Rectal smooth muscle tissue (tissue), 1 donor: ENCODE measurements at regions not wholly inside any gene's neighbourhood (a gene's known extent, or its start where the extent isn't known, plus 50 kb on each side); places are given as distances from the start of the nearest gene placed in this dataset.

ENCODE experiments used
- H3K27ac ChIP-seq: one replicate; pipeline ENCODE4 v1.7.0; 2013; ENCODE audit warnings: low read depth, low read length, inconsistent platforms
- H3K27me3 ChIP-seq: one replicate; pipeline ENCODE4 v1.7.0; 2013; ENCODE audit warnings: low read length; ENCODE audit not compliant: control insufficient read depth, insufficient read depth
- H3K36me3 ChIP-seq: one replicate; pipeline ENCODE4 v1.7.0; 2013; ENCODE audit warnings: low read length; ENCODE audit not compliant: control insufficient read depth, insufficient read depth
- H3K4me1 ChIP-seq: one replicate; pipeline ENCODE4 v1.7.0; 2013; ENCODE audit warnings: low read length; ENCODE audit not compliant: control insufficient read depth, insufficient read depth
- H3K4me3 ChIP-seq: one replicate; pipeline ENCODE4 v1.7.0; 2013; ENCODE audit warnings: low read length
- H3K9ac ChIP-seq: one replicate; pipeline ENCODE4 v1.7.0; 2013; ENCODE audit warnings: low read length

- Histone ChIP-seq H3K27ac (no peak overlapping the region), H3K4me3 (no peak overlapping the region), H3K36me3 (no peaks in the 10 kb centered on the region), H3K4me1 (no peaks in the 10 kb centered on the region), H3K9ac (no peak overlapping the region), H3K27me3 (no peaks in the 10 kb centered on the region)
Observed at GRCh38 chr7:136807598-136807997, 60.9 kb upstream of the CHRM2 start.

DNA sequence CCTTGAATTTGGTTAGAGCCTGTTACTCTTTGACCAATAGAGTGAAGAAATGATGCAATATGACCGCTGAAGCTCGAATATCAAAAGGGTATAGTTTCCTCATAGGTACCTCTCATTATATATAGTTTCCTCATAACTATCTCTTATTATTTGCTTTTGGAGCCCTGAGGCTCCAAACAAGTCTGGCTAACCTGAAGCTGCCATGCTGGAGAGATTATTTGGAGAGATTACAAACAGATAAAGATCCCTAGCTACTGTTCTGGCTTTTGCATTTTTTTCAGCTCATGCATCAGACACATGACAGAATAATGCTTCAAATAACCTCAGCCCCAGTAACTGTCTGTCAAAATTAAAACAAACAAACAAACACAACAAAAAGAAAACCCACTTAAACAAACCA lies 65.4 kb upstream of the CHRM2 start:
- Histone ChIP-seq H3K27me3 (no peaks in the 10 kb centered on the region), H3K36me3 (no peaks in the 10 kb centered on the region), H3K4me1 (no peaks in the 10 kb centered on the region), H3K27ac (no peak overlapping the region), H3K4me3 (no peak overlapping the region), H3K9ac (no peak overlapping the region)

DNA sequence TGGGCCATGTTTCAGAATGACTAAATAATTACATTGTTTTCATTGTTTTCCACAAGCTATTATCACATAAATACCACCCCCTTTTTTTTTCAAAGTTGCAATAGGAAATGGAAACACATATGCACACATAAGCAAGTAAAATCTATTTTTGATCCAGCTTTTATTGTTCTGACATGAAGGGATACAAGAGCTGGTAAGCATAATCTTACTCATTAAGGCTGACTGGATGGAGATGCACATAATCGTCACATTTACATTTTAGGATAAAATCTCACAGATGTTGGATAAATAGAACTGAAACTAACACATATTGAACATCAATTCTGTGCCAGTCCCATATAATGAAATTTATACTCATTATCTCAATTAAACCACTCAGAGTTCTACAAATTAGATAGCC lies 84.5 kb upstream of the CHRM2 start:
- Histone ChIP-seq H3K4me1 (no peaks in the 10 kb centered on the region), H3K36me3 (no peaks in the 10 kb centered on the region), H3K27me3 (no peaks in the 10 kb centered on the region), H3K4me3 (no peak overlapping the region), H3K9ac (no peak overlapping the region), H3K27ac (no peak overlapping the region)

DNA sequence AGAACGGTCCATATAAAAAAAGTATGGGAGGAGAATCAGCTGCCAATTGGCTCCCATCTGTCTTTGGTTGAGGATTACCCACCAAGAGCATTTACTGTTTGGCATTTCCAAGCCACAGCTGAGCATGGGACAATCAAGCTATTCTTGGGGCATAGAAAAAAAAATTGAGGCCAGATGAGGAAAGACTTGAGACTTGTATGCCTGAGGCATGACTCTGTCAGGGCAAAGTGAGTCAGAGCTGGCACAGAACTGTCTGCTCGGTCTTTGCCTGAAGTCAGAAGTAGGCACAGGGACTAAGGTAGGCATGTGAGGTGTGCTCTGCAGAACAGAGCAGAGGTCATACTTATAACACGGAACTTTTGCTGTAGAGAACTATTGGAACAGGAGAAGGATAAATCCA lies 126.5 kb upstream of the CHRM2 start:
- Histone ChIP-seq H3K36me3 (no peaks in the 10 kb centered on the region), H3K4me3 (no peak overlapping the region), H3K27ac (no peak overlapping the region), H3K4me1 (no peaks in the 10 kb centered on the region), H3K9ac (no peak overlapping the region), H3K27me3 (no peaks in the 10 kb centered on the region)

GRCh38 chr7:136728945-136729344 lies 139.5 kb upstream of the CHRM2 start:
- H3K27ac ChIP-seq: no peak overlapping the region
- no peaks in the 10 kb centered on the region for H3K36me3 ChIP-seq
- H3K27me3 ChIP-seq: no peaks in the 10 kb centered on the region
- H3K4me1 ChIP-seq: no peaks in the 10 kb centered on the region
- H3K9ac ChIP-seq: no peak overlapping the region
- H3K4me3 ChIP-seq: no peak overlapping the region

DNA sequence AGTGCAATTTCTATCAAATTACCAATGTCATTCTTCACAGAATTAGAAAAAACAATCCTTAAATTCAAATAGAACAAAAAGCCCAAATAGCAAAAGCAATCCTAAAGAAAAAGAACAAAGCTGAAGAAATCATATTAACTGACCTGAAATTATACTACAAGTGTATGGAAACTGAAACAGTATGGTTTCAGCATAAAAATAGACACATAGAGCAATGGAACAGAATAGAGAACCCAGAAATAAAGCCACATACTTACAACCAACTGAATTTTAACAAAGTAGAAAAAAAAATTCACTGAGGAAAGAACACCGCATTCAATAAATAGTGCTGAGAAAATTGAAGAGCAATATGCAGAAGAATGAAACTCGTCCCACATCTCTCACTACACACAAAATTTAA lies 142.0 kb upstream of the CHRM2 start:
- Histone ChIP-seq H3K27me3 (no peaks in the 10 kb centered on the region), H3K36me3 (no peaks in the 10 kb centered on the region), H3K9ac (no peak overlapping the region), H3K4me1 (no peaks in the 10 kb centered on the region), H3K27ac (no peak overlapping the region), H3K4me3 (no peak overlapping the region)

DNA sequence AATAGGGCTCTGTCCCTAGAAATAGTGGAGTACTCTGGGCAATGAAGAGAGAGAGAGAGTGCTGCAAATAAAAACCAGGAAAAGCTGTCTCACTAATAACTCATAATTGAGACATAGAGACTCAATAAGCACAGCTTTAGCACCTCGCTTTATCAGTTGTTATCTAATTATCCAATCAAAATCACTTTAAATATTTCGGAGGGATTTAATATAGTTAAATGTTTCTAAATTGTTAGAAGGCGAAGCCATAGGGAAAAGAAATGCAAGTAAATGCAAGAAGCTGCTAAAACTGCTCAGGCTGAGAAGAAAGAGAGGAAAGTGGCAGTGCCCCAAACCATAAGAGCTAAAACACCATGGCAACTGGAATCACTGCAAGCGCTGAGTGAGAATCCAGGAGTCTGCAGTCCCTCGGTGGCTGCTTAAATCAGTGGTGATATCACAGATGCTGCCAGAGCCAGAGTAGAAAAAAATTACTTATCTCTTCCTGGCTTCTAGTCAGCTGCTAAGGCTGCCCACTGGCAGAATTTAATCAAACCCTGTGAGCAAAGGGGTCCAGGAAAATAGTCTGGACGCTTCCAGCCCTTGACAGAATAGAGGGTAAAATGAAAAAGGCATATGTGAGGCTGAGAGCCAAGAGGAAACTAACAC lies 150.4 kb upstream of the CHRM2 start:
- Histone ChIP-seq H3K4me1 (no peaks in the 10 kb centered on the region), H3K9ac (no peak overlapping the region), H3K27me3 (no peaks in the 10 kb centered on the region), H3K4me3 (no peak overlapping the region), H3K36me3 (no peaks in the 10 kb centered on the region), H3K27ac (no peak overlapping the region)

DNA sequence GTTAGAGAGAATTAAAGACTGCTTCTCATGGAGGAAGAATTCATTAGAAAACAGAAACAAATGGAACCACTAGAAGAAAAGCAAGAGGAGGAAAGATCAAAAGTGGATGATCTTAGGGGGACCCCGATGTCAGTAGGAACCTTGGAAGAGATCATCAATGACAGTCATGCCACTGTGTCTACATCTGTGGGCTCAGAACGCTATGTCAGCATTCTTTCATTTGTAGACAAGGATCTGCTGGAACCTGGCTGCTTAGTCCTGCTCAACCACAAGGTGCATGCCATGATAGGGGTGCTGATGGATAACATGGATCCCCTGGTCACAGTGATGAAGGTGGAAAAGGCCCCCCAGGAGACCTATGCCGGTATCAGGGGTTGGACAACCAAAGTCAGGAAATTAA lies 154.4 kb upstream of the CHRM2 start:
- Histone ChIP-seq H3K4me1 (no peaks in the 10 kb centered on the region), H3K36me3 (no peaks in the 10 kb centered on the region), H3K27ac (no peak overlapping the region), H3K4me3 (no peak overlapping the region), H3K27me3 (no peaks in the 10 kb centered on the region), H3K9ac (no peak overlapping the region)

- H3K36me3 ChIP-seq: no peaks in the 10 kb centered on the region
- H3K9ac ChIP-seq: no peak overlapping the region
- no peaks in the 10 kb centered on the region for H3K27me3 ChIP-seq
- H3K4me1 ChIP-seq: no peaks in the 10 kb centered on the region
- H3K27ac ChIP-seq: no peak overlapping the region
- H3K4me3 ChIP-seq: no peak overlapping the region
Observed at GRCh38 chr7:136710751-136711150, 157.7 kb upstream of the CHRM2 start.

DNA sequence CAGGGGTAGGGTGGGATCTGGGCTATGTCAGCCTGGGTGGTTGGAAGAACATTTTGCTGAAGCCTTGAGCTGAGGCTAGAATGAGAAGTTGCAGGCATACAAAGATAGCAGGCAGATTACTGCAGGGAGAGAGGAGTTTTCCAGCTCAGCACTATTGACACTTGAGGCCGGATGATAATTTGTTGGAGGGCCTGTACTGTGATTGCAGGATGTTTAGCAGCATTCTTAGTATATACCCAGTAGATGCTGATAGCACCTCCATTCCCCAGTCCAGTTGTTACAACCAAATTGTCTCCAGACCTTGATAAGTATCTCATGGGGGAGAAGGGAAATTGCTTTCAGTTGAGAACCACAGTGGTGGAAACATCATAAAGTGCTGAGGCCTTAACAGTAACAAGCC lies 158.6 kb upstream of the CHRM2 start:
- H3K36me3 ChIP-seq: no peaks in the 10 kb centered on the region
- no peak overlapping the region for H3K4me3 ChIP-seq
- no peak overlapping the region for H3K9ac ChIP-seq
- no peaks in the 10 kb centered on the region for H3K4me1 ChIP-seq
- no peak overlapping the region for H3K27ac ChIP-seq
- no peaks in the 10 kb centered on the region for H3K27me3 ChIP-seq

DNA sequence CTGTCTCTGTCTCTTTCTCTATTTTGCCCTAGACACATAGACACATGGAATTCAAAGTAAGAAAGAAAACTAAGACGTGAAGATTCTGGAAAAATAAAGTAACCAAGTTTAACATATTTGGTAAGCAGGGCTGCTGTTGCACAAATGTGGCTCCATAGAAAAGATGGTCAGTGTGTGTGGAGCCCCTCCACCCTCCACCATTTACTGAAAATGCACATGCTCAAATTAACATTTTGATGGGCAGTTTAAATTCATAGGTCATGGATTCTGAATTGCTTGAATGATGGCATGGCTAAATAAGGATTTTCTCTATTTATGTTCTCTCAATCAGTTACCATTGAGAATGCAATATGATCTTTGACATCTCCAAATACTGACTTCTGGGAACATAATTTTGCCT lies 165.5 kb upstream of the CHRM2 start:
- H3K36me3 ChIP-seq: no peaks in the 10 kb centered on the region
- no peak overlapping the region for H3K4me3 ChIP-seq
- no peak overlapping the region for H3K27ac ChIP-seq
- H3K9ac ChIP-seq: no peak overlapping the region
- H3K4me1 ChIP-seq: no peaks in the 10 kb centered on the region
- H3K27me3 ChIP-seq: no peaks in the 10 kb centered on the region

DNA sequence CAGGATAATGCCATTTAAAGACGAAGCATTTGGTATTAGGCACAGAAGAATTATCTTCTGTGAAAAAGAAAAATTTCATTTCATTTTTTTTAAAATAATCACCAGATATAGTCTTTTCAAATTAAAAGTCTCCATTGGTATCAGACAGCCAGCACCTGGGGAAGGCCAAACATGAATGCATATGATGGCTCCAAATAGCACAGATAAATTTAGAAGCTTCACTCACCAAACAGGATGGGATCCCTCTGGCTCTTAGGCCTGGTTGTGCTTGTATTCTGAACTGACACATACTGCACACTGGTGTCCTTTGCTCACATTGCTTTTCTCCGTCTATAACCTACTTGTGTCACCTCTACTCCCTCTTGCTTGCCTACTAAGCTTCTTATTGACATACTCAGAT lies 169.5 kb upstream of the CHRM2 start:
- no peak overlapping the region for H3K27ac ChIP-seq
- H3K4me1 ChIP-seq: no peaks in the 10 kb centered on the region

DNA sequence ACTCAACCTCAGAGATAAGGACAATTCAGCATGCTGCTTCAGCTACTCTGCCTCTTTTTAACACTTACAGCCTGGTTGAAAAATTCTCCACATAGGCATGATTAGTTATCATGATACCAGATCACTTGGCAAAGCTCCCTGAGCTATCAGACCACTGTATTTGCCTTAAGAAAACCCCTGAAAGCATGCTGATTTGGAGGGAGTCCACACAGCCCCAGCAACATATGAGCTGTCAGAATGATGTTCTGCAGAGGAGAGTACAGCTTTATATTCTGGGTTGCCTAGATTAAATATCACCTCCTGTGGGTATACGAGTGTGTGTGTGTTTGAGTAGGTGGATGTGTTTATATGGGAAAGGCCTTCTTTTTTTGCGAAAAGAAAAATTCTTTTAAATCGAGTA lies 170.2 kb upstream of the CHRM2 start:
- Histone ChIP-seq H3K4me3 (no peak overlapping the region), H3K27ac (no peak overlapping the region)

More for the DNA sequence above, 169.5 kb upstream of the CHRM2 start:
- H3K36me3 ChIP-seq: no peaks in the 10 kb centered on the region
- H3K27me3 ChIP-seq: no peaks in the 10 kb centered on the region
- no peak overlapping the region for H3K9ac ChIP-seq
- no peak overlapping the region for H3K4me3 ChIP-seq

More for the DNA sequence above, 170.2 kb upstream of the CHRM2 start:
- Histone ChIP-seq H3K27me3 (no peaks in the 10 kb centered on the region), H3K9ac (no peak overlapping the region), H3K36me3 (no peaks in the 10 kb centered on the region), H3K4me1 (no peaks in the 10 kb centered on the region)
